OCI-LY7 (cell line): ENCODE measurements at regions not wholly inside any gene's neighbourhood (a gene's known extent, or its start where the extent isn't known, plus 50 kb on each side); places are given as distances from the start of the nearest gene placed in this dataset.

Experiments
- BruUV-seq: library from RNA; stranded (reverse); fragments of 400-500 nt; replicated peaks from 2 replicates; lab custom pipeline; 2021; lab: Mats Ljungman, UMichigan
- CTCF ChIA-PET: fragments of 300-600 bp; sonication (Branson Sonifier 250); formaldehyde crosslinking; loops from one replicate; lab custom pipeline; 2022; ENCODE audit warnings: antibody characterized with exemption; ENCODE audit not compliant: unreplicated experiment; lab: Charles Lee
- POLR2A ChIA-PET: fragments of 300-600 bp; sonication (Branson Sonifier 250); formaldehyde crosslinking; loops from one replicate; lab custom pipeline; 2022; ENCODE audit warnings: antibody characterized with exemption; lab: Charles Lee
- DNase-seq: peaks from one replicate; pipeline ENCODE4 v3.0.0-alpha.2; 2015; ENCODE audit warnings: low spot score
- H2AFZ ChIP-seq: fragments of 200-600 bp; sonication (generic), shearing (Covaris generic); 2 replicates; pipeline ENCODE4 v1.6.1; 2014; ENCODE audit warnings: mild to moderate bottlenecking, antibody characterized with exemption, low read length, moderate library complexity
- H3K27ac ChIP-seq: fragments of 200-600 bp; sonication (generic); 2 replicates; pipeline ENCODE4 v1.5.1; 2014; ENCODE audit warnings: mixed run types, low read depth, mild to moderate bottlenecking, moderate library complexity, low read length, inconsistent platforms; ENCODE audit not compliant: poor library complexity, severe bottlenecking
- H3K36me3 ChIP-seq: fragments of 200-600 bp; sonication (generic); 2 replicates; pipeline ENCODE4 v1.6.1; 2014; ENCODE audit warnings: mild to moderate bottlenecking, antibody characterized with exemption, low read length, moderate library complexity, mixed read lengths; ENCODE audit not compliant: insufficient read depth
- H3K4me1 ChIP-seq: fragments of 200-600 bp; sonication (generic); 2 replicates; pipeline ENCODE4 v1.5.1; 2014; ENCODE audit warnings: mild to moderate bottlenecking, low read length; ENCODE audit not compliant: insufficient read depth, poor library complexity, severe bottlenecking
- H3K4me2 ChIP-seq: fragments of 200-600 bp; sonication (generic); 2 replicates; pipeline ENCODE4 v1.6.1; 2014; ENCODE audit warnings: mild to moderate bottlenecking, low read length
- H3K4me3 ChIP-seq: fragments of 200-600 bp; sonication (generic); 2 replicates; pipeline ENCODE4 v1.5.1; 2014; ENCODE audit warnings: mild to moderate bottlenecking, low read depth, low read length; ENCODE audit not compliant: poor library complexity, severe bottlenecking
- H3K79me2 ChIP-seq: fragments of 200-600 bp; sonication (generic); 2 replicates; pipeline ENCODE4 v1.6.1; 2016; ENCODE audit warnings: low read depth, mild to moderate bottlenecking, low read length, moderate library complexity, mixed read lengths; ENCODE audit not compliant: insufficient read depth
- H3K9me2 ChIP-seq: fragments of 200-600 bp; sonication (generic); 2 replicates; pipeline ENCODE4 v1.6.1; 2016; ENCODE audit warnings: mild to moderate bottlenecking, low read length, mixed read lengths; ENCODE audit not compliant: insufficient read depth
- H3K9me3 ChIP-seq: fragments of 200-600 bp; sonication (generic); 2 replicates; pipeline ENCODE4 v1.6.1; 2014; ENCODE audit warnings: mild to moderate bottlenecking, mixed run types, low read length, mixed read lengths
- H4K20me1 ChIP-seq: fragments of 200-600 bp; sonication (generic); 2 replicates; pipeline ENCODE4 v1.6.1; 2014; ENCODE audit warnings: mild to moderate bottlenecking, antibody characterized with exemption, low read length, moderate library complexity, mixed read lengths; ENCODE audit not compliant: insufficient read depth
- EZH2phosphoT487 ChIP-seq: fragments of 200-600 bp; sonication (generic); IDR thresholded peaks from 2 replicates; pipeline ENCODE4 v1.6.1; 2018; ENCODE audit warnings: low read depth, borderline replicate concordance, mild to moderate bottlenecking, mixed run types, antibody characterized with exemption, low read length, moderate library complexity, mixed read lengths
- intact Hi-C: fragments of 100-400 bp; cut with micrococcal nuclease; formaldehyde crosslinking; loops from one replicate; pipeline ENCODE4 v1.10.0; 2022; ENCODE audit not compliant: unreplicated experiment
- TF ChIP-seq, protein P1 (sequence below): fragments of 200-600 bp; sonication (generic); conservative IDR thresholded peaks from 2 replicates; pipeline ENCODE4 v1.5.1; 2014; ENCODE audit warnings: mild to moderate bottlenecking, antibody characterized with exemption, low read length, moderate library complexity, mixed read lengths

DNA sequence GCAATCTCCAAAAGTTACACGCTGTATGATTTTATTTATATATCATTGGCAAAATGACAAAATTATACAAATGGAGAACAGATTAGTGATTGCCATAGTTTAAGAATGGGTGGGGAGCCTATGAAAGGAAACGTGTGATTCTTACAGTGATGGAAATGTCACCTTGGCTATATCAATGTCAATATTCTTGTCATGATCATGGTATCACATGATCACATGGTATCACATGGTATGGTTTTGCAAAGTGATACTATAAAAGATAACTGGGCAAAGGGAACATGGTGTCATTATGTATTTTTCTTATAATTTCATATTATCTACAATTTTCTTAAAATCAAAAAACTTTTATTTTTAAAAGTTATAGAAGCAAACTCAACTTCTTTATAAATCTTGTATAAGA, 606.2 kb upstream of the ZEB2 start:
- Histone ChIP-seq H3K9me3 (no peaks in the 10 kb centered on the region), H2AFZ (no peak overlapping the region), H3K4me1 (no peaks in the 10 kb centered on the region), H3K4me2 (no peak overlapping the region), H3K27ac (no peak overlapping the region), H3K36me3 (no peaks in the 10 kb centered on the region), H3K9me2 (no peaks in the 10 kb centered on the region), H4K20me1 (no peaks in the 10 kb centered on the region), H3K79me2 (no peaks in the 10 kb centered on the region), H3K4me3 (no peak overlapping the region)
- ChIA-PET POLR2A (no interaction called here), CTCF (no interaction called here)
- intact Hi-C loops: no loop called here
- TF ChIP-seq, protein P1, sequence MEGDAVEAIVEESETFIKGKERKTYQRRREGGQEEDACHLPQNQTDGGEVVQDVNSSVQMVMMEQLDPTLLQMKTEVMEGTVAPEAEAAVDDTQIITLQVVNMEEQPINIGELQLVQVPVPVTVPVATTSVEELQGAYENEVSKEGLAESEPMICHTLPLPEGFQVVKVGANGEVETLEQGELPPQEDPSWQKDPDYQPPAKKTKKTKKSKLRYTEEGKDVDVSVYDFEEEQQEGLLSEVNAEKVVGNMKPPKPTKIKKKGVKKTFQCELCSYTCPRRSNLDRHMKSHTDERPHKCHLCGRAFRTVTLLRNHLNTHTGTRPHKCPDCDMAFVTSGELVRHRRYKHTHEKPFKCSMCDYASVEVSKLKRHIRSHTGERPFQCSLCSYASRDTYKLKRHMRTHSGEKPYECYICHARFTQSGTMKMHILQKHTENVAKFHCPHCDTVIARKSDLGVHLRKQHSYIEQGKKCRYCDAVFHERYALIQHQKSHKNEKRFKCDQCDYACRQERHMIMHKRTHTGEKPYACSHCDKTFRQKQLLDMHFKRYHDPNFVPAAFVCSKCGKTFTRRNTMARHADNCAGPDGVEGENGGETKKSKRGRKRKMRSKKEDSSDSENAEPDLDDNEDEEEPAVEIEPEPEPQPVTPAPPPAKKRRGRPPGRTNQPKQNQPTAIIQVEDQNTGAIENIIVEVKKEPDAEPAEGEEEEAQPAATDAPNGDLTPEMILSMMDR: no peak
- no peak for TF ChIP-seq EZH2phosphoT487
- no peak for DNase-seq
- no TSS peak for BruUV-seq

DNA sequence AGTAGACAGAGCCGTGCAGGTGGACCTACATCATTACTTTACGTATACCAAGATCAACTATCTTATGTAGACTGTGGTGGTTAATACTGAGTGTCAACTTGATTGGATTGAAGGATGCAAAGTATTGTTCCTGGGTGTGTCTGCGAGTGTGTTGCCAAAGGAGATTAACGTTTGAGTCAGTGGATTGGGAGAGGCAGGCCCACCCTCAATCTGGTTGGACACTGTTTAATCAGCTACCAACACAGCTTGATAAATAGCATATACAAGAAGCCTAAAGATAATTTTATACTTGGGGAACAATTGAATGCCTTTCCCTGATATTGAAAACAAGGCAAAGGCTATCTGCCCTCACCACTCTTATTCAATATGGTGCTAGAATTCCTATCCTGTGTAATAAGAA, 604.2 kb upstream of the ZEB2 start:
- Histone ChIP-seq H3K9me3 (no peaks in the 10 kb centered on the region), H3K79me2 (no peaks in the 10 kb centered on the region), H3K9me2 (no peaks in the 10 kb centered on the region), H4K20me1 (no peaks in the 10 kb centered on the region), H3K4me1 (no peaks in the 10 kb centered on the region), H3K4me2 (no peak overlapping the region), H3K27ac (no peak overlapping the region), H2AFZ (no peak overlapping the region), H3K4me3 (no peak overlapping the region), H3K36me3 (no peaks in the 10 kb centered on the region)
- intact Hi-C loops: no loop called here
- POLR2A ChIA-PET: interaction anchor here (0.6 kb wide), 1 partner anchor 302 kb away, joined by 3 read pairs; no protein-coding TSS in a partner anchor
- BruUV-seq: no TSS peak
- no peak for TF ChIP-seq EZH2phosphoT487
- TF ChIP-seq, protein P1: no peak
- CTCF ChIA-PET: no interaction called here
- no peak for DNase-seq

DNA sequence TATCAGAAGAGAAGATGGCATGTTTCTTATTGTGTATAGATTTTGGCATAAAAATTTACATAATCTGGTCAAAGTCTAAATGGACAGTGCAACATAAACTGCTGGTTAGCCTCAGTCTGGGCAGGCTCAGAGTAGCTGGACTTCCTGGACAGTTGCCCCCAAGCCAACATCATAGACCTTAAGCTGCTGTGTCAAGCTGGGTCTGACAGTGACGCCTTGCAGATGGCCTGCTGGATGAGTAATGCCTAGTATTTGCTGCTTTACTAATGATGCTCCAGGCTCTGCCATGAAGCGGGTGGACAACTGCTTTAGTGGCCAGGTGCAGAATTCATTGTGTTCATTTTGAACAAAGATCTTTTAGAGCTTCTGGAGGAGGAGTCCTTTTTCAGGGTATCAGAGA, 603.7 kb upstream of the ZEB2 start:
- no peak overlapping the region for H3K4me2 ChIP-seq
- ChIA-PET POLR2A (interaction anchor here (0.6 kb wide), 1 partner anchor 22 kb away, joined by 3 read pairs; no protein-coding TSS in a partner anchor), CTCF (no interaction called here)
- DNase-seq: no peak
- H3K36me3 ChIP-seq: no peaks in the 10 kb centered on the region
- no peaks in the 10 kb centered on the region for H3K4me1 ChIP-seq
- H4K20me1 ChIP-seq: no peaks in the 10 kb centered on the region
- intact Hi-C loops: no loop called here
- no peak overlapping the region for H3K27ac ChIP-seq
- no peaks in the 10 kb centered on the region for H3K9me3 ChIP-seq
- H2AFZ ChIP-seq: no peak overlapping the region
- H3K4me3 ChIP-seq: no peak overlapping the region
- BruUV-seq: no TSS peak
- no peaks in the 10 kb centered on the region for H3K79me2 ChIP-seq
- no peaks in the 10 kb centered on the region for H3K9me2 ChIP-seq
- TF ChIP-seq, protein P1: no peak
- TF ChIP-seq EZH2phosphoT487: no peak
